Loucy (cell line): ENCODE measurements at regions not wholly inside any gene's neighbourhood (a gene's known extent, or its start where the extent isn't known, plus 50 kb on each side); places are given as distances from the start of the nearest gene placed in this dataset.

ENCODE experiments used
- H2AFZ ChIP-seq: fragments of 200-600 bp; sonication (generic); 2 replicates; pipeline ENCODE4 v1.6.0; 2016; ENCODE audit warnings: antibody characterized with exemption, mild to moderate bottlenecking, low read length, moderate library complexity
- H3F3A ChIP-seq: fragments of 200-600 bp; 2 replicates; pipeline ENCODE4 v1.6.0; 2016; ENCODE audit warnings: antibody characterized with exemption, low read depth, mild to moderate bottlenecking
- H3K27me3 ChIP-seq: fragments of 200-600 bp; sonication (generic); 2 replicates; pipeline ENCODE4 v1.6.1; 2014; ENCODE audit warnings: low read length, mild to moderate bottlenecking; ENCODE audit not compliant: insufficient read depth, poor library complexity, severe bottlenecking
- H3K36me3 ChIP-seq: fragments of 200-600 bp; sonication (generic); 2 replicates; pipeline ENCODE4 v1.6.1; 2016; ENCODE audit warnings: low read length; ENCODE audit not compliant: insufficient read depth
- H3K4me1 ChIP-seq: fragments of 200-600 bp; sonication (generic); 2 replicates; pipeline ENCODE4 v1.5.1; 2014; ENCODE audit warnings: low read length, mild to moderate bottlenecking; ENCODE audit not compliant: insufficient read depth, poor library complexity, severe bottlenecking
- H3K4me2 ChIP-seq: fragments of 200-600 bp; sonication (generic); 2 replicates; pipeline ENCODE4 v1.6.0; 2014; ENCODE audit warnings: antibody characterized with exemption, low read length, low read depth, mild to moderate bottlenecking; ENCODE audit not compliant: poor library complexity, severe bottlenecking
- H3K4me3 ChIP-seq: fragments of 200-600 bp; sonication (generic); 2 replicates; pipeline ENCODE4 v1.5.1; 2014; ENCODE audit warnings: low read length, mild to moderate bottlenecking, mixed read lengths; ENCODE audit not compliant: poor library complexity, severe bottlenecking
- H3K79me2 ChIP-seq: fragments of 200-600 bp; sonication (generic); 2 replicates; pipeline ENCODE4 v1.6.1; 2014; ENCODE audit warnings: low read length; ENCODE audit not compliant: insufficient read depth
- H3K9ac ChIP-seq: fragments of 200-600 bp; sonication (generic); 2 replicates; pipeline ENCODE4 v1.6.0; 2014; ENCODE audit warnings: mild to moderate bottlenecking, low read depth, low read length, moderate library complexity; ENCODE audit not compliant: poor library complexity, severe bottlenecking
- H3K9me2 ChIP-seq: fragments of 200-600 bp; sonication (generic); replicated peaks from 2 replicates; pipeline ENCODE4 v1.6.1; 2016; ENCODE audit warnings: low read depth, low read length, mixed read lengths
- H3K9me3 ChIP-seq: fragments of 200-600 bp; sonication (generic); 2 replicates; pipeline ENCODE4 v1.6.1; 2014; ENCODE audit warnings: mild to moderate bottlenecking, antibody characterized with exemption, low read length, low read depth; ENCODE audit not compliant: insufficient read depth
- H4K20me1 ChIP-seq: fragments of 200-600 bp; sonication (generic); 2 replicates; pipeline ENCODE4 v1.6.0; 2014; ENCODE audit warnings: antibody characterized with exemption, low read length, mild to moderate bottlenecking; ENCODE audit not compliant: insufficient read depth, poor library complexity, severe bottlenecking
- EZH2phosphoT487 ChIP-seq: fragments of 200-600 bp; IDR thresholded peaks from 2 replicates; pipeline ENCODE4 v1.6.1; 2018; ENCODE audit warnings: antibody characterized with exemption, mild to moderate bottlenecking, moderate library complexity, borderline replicate concordance
- TF ChIP-seq, protein P1 (sequence below): fragments of 200-600 bp; sonication (generic); conservative IDR thresholded peaks from 2 replicates; pipeline ENCODE4 v1.5.1; 2014; ENCODE audit warnings: mild to moderate bottlenecking, antibody characterized with exemption, low read length

DNA sequence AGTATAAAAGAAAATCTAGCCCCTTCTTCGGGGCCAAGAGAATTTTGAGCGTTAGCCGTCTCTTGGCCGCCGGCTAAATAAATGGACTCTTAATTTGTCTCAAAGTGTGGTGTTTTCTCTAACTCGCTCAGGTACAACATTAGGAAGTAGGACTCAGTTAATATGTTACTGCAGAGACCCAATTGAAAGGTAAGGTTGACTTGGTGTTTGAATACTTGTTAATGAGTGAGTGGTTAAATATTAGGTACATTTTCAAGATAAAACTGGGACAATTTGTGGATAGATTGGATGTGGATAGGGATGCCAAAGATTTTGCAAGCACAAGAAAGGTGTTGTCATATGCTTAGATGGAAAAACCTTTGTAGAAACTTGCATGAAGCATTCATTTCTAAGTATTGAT lies 1177.3 kb upstream of the CDH18 start:
- Histone ChIP-seq H3K27me3 (no peaks in the 10 kb centered on the region), H3K9me3 (no peaks in the 10 kb centered on the region), H3K4me3 (no peak overlapping the region), H3K36me3 (no peaks in the 10 kb centered on the region), H2AFZ (no peak overlapping the region), H4K20me1 (no peaks in the 10 kb centered on the region), H3K4me2 (no peak overlapping the region), H3K9me2 (no peaks in the 10 kb centered on the region; the same call in 1 of the 2 replicates), H3K4me1 (no peaks in the 10 kb centered on the region), H3K9ac (no peak overlapping the region), H3F3A (no peaks in the 10 kb centered on the region), H3K79me2 (no peaks in the 10 kb centered on the region)
- TF ChIP-seq EZH2phosphoT487 = no peak
- TF ChIP-seq, protein P1, sequence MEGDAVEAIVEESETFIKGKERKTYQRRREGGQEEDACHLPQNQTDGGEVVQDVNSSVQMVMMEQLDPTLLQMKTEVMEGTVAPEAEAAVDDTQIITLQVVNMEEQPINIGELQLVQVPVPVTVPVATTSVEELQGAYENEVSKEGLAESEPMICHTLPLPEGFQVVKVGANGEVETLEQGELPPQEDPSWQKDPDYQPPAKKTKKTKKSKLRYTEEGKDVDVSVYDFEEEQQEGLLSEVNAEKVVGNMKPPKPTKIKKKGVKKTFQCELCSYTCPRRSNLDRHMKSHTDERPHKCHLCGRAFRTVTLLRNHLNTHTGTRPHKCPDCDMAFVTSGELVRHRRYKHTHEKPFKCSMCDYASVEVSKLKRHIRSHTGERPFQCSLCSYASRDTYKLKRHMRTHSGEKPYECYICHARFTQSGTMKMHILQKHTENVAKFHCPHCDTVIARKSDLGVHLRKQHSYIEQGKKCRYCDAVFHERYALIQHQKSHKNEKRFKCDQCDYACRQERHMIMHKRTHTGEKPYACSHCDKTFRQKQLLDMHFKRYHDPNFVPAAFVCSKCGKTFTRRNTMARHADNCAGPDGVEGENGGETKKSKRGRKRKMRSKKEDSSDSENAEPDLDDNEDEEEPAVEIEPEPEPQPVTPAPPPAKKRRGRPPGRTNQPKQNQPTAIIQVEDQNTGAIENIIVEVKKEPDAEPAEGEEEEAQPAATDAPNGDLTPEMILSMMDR = no peak

DNA sequence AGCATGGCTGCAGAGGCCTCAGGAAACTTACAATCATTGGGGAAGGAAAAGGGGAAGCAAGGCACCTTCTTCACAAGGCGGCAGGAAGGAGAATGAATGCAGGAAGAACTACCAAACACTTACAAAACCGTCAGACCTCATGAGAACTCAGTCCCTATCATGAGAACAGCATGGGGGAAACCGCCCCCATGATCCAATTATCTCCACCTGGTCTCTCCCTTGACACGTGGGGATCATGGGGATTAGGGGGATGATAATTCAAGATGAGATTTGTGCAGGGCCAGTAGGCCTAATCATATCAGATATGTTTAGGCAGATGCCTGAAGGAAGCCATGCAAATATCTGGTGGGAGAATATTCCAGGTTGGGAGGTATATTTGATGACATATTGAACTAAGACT lies 1176.4 kb upstream of the CDH18 start:
- Histone ChIP-seq H3F3A (no peaks in the 10 kb centered on the region), H3K9me2 (no peaks in the 10 kb centered on the region; the same call in 1 of the 2 replicates), H3K9me3 (no peaks in the 10 kb centered on the region), H3K4me1 (no peaks in the 10 kb centered on the region), H3K27me3 (no peaks in the 10 kb centered on the region), H3K79me2 (no peaks in the 10 kb centered on the region), H3K36me3 (no peaks in the 10 kb centered on the region), H2AFZ (no peak overlapping the region), H4K20me1 (no peaks in the 10 kb centered on the region), H3K9ac (no peak overlapping the region), H3K4me2 (no peak overlapping the region), H3K4me3 (no peak overlapping the region)
- TF ChIP-seq, protein P1 = no peak
- no peak for TF ChIP-seq EZH2phosphoT487

DNA sequence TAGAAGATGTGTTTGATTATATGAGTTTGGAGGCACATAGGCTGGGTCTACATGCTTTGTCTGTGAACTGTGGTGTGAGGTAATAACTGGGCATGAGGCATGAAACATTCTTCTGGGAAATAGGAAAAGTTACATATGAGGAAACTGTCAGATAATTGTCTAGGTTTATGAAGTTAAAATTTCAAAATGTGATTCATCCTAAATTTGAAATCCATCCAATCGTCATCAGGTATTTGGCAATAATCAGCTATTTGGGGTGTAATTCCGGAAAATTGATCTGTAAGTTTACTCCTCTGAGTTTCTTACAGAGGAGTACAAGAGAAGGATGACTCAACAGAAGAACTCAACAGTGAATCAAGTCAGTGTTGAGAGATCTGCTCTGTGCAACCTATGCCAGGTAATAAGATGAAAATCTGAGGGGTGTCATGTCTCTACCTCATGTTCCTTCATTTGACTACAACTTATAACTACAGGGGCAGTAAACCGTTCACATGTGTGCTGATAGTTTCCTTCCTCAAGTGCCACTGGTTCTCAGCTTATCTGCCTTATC lies 1171.6 kb upstream of the CDH18 start:
- no peak overlapping the region for H3K4me2 ChIP-seq
- H3K4me3 ChIP-seq = no peak overlapping the region

More for the DNA sequence above, 1171.6 kb upstream of the CDH18 start:
- Histone ChIP-seq H4K20me1 (no peaks in the 10 kb centered on the region), H3K4me1 (no peaks in the 10 kb centered on the region), H3K9me3 (no peaks in the 10 kb centered on the region), H3K27me3 (no peaks in the 10 kb centered on the region), H2AFZ (no peak overlapping the region), H3K79me2 (no peaks in the 10 kb centered on the region), H3F3A (no peaks in the 10 kb centered on the region), H3K9me2 (no peaks in the 10 kb centered on the region), H3K36me3 (no peaks in the 10 kb centered on the region), H3K9ac (no peak overlapping the region)
- TF ChIP-seq, protein P1 = no peak
- no peak for TF ChIP-seq EZH2phosphoT487
